ENCODE measurements at regions not wholly inside any gene's neighbourhood (a gene's known extent, or its start where the extent isn't known, plus 50 kb on each side); places are given as distances from the start of the nearest gene placed in this dataset.

DNA sequence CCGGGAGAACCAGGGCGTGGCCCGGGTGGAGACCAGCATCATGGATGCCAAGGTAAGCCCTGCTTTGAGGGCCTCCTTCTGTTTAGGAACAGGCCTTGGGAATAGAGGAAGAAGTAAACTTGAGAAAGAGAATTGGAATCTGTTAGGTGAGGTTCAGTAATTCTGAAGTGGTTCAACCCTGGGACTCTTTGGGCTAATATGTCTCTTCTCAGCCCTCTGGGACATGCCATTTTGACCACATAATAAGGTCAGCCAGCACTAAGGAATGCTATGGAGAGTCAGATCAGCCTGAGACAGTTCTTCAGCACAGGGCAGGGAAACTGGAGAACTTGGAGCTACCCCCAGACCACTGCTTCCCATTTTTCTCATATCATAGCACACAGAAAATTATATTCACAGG, 63.3 kb upstream of the PRPS1 start:
- TF ChIP-seq JUND (IDR thresholded peaks at IDR 0.05; ENCODE audit: low read depth) = no peak
- in situ Hi-C loops (cut with HindIII; ENCODE audit: low pct_unique_long_range_greater_than_20kb, low sequenced_read_pairs) = no loop called here
- DNase-seq (ENCODE audit: low read depth in 1 of 2, low spot score in 1 of 2) = no peak

DNA sequence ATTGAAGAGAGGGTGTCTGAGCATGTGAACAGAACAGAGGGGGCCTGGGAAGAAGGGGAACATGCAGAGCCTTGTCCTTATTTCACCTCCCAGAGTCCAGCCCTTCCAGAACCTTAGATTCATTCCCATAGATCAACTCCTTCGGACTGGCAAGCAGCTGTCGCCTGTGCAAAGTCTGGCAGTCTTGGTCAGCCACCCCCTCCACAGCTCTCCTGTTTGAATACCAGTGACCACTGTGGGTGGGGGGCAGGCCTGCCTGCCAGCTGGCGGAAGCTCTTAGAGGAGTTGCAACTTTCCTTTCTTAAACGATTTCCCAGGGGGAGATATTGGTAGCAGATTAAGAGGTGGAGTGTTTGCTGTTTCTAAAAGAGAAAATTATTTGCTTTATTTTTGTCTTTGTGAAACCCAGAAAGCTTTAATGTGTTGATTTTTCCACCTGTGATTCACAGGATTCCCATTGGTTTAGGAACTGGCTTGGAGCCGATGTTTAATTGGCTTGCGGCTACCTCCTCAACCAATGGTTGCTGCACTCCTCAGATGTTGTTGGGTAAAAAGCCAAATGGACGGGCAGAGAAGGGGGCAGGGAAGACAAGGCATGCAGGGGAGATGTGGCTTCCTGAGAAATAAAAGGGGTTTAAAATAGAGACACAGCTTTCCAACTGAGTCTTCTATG, 62.2 kb upstream of the PRPS1 start:
- peak; percentile 20 to 57 for DNase-seq (ENCODE audit: low read depth in 1 of 2, low spot score in 1 of 2)
- in situ Hi-C loops (cut with HindIII; ENCODE audit: low pct_unique_long_range_greater_than_20kb, low sequenced_read_pairs) = no loop called here
- TF ChIP-seq JUND (IDR thresholded peaks at IDR 0.05; ENCODE audit: low read depth) = no peak

DNA sequence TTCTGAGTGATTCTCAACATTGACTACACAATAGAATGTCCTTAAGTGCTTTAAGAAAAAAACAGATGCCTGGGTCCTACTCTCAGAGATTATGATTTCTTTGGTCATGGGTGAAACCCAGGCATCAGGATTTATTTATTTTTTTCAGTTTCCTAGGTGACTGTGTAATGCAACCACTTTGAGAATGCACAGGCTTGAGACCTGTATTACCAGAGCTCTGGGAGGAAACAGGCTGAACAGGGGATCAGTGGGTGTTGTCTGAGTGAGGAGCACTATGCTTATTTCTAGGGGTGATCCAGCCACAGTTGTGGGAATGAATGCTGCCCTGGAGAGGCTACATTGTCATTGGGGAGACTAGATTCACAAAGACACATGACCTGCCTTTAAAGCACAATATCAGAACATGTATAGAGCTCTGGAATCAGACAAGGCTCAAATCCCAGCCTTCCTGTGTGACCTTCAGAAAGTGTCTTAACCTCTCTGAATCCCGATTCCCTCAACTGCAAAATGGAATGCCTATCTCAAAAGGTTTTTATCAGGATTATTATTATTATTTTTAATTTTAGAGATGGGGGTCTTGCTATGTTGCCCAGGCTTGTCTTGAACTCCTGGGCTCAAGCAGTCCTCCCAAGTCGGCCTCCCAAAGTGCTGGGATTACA, 61.6 kb upstream of the PRPS1 start:
- in situ Hi-C loops (cut with HindIII; ENCODE audit: low pct_unique_long_range_greater_than_20kb, low sequenced_read_pairs) = no loop called here
- DNase-seq (ENCODE audit: low read depth in 1 of 2, low spot score in 1 of 2) = no peak
- no peak for TF ChIP-seq JUND (IDR thresholded peaks at IDR 0.05; ENCODE audit: low read depth)

DNA sequence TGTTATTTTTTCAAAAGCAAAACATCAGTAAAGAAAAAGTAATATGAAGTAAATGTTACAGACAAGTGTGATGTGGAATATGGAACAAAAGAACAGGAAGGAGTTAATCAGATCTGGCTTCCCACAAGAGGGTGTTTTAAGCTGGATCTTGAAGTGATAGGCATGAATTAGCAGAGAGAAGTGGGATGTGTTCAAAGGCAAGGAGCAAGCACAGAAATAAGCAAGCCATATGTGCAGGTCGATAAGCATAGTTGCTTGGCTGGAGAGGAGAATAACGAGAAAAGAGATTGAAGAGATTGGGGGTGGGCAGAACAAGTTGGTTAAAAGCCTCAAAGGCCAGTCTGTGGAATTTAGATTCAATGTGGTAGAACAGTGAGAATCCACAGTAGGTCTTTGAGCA, 60.9 kb upstream of the PRPS1 start:
- no peak for DNase-seq (ENCODE audit: low read depth in 1 of 2, low spot score in 1 of 2)
- in situ Hi-C loops (cut with HindIII; ENCODE audit: low pct_unique_long_range_greater_than_20kb, low sequenced_read_pairs) = no loop called here
- TF ChIP-seq JUND (IDR thresholded peaks at IDR 0.05; ENCODE audit: low read depth) = no peak

DNA sequence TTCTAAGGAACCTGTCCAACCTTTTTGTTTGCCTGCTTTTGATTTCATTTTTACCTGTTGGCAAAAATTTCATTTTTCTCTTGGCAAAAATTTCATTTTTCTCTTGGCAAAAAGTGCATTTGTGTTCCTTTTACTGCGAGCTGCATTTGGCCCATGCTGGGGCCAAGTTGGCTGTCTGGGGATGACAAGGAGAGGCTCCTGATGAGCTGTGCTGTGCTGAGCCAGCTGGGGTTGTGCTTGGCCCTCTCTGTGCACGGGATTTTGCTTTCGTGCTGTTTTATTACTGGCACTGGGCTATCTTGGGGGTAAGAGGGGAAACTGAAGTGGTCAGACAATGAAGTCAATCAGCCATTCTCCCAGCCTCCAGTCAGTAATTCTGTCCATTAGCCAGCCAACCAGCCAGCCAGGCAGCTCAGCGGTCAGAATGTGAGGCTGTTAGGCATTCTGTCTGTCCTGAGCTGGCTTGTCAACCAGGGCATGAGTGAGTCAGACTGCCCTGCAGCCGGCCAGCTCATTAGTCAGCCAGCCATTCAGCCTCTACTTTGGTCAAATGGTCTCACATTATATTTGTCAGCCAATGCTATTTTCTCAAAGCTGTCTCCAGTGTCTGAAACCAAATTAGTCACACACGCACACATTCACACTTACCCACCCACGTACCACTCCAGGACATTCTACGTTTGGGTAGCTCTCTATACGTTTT, 56.9 kb upstream of the PRPS1 start:
- DNase-seq (ENCODE audit: low read depth in 1 of 2, low spot score in 1 of 2) = no peak
- no peak for TF ChIP-seq JUND (IDR thresholded peaks at IDR 0.05; ENCODE audit: low read depth)
- in situ Hi-C loops (cut with HindIII; ENCODE audit: low pct_unique_long_range_greater_than_20kb, low sequenced_read_pairs) = no loop called here

DNA sequence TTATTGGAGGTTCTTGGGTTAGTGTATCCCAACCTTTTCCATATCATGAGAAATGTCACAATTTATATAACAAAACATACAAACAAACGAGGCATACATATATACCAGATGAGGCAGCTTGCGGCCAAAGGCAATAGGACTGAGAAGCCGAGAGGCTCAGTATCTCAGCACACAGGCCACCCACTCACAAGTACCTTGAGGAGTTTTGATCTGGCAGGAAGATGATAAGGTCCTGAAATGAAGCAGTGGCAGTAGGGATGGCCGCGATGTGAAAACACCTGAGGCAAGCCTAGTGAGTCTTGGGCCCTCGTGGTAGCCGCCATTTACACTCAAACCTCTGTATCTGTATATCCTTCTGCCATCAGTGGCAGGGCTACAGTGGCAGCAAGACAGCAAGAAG, 55.3 kb upstream of the PRPS1 start:
- TF ChIP-seq JUND (IDR thresholded peaks at IDR 0.05; ENCODE audit: low read depth) = no peak
- in situ Hi-C loops (cut with HindIII; ENCODE audit: low pct_unique_long_range_greater_than_20kb, low sequenced_read_pairs) = no loop called here
- no peak for DNase-seq (ENCODE audit: low read depth in 1 of 2, low spot score in 1 of 2)

DNA sequence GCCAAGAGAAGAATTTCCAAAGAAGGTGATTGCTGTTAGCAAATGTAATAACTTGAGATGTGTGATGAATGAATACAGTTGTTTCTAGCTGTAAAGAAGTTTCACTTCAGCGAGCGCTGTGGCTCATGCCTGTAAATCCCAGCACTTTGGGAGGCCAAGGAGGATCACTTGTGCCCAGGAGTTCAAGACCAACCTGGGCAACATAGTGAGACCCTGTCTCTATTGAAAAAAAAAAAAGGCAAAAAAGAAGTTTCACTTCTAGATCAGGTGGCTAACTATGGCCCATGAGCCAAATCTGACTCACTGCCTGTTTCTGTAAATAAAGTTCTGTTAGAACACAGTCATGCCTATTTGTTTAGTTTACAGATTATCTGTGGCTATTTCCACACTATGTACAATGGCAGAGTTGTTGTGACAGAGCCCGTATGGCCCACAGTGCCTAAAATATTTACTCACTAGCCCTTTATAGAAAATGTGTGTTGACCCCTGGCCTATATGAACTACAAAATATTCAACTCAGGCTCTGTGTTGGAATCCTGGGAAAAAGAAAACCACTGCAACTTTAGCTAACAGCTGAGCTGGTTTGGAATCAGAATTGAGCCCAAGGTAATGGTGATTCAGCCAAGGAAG, 54.1 kb upstream of the PRPS1 start:
- TF ChIP-seq JUND (IDR thresholded peaks at IDR 0.05; ENCODE audit: low read depth) = no peak
- DNase-seq (ENCODE audit: low read depth in 1 of 2, low spot score in 1 of 2) = no peak
- in situ Hi-C loops (cut with HindIII; ENCODE audit: low pct_unique_long_range_greater_than_20kb, low sequenced_read_pairs) = no loop called here

DNA sequence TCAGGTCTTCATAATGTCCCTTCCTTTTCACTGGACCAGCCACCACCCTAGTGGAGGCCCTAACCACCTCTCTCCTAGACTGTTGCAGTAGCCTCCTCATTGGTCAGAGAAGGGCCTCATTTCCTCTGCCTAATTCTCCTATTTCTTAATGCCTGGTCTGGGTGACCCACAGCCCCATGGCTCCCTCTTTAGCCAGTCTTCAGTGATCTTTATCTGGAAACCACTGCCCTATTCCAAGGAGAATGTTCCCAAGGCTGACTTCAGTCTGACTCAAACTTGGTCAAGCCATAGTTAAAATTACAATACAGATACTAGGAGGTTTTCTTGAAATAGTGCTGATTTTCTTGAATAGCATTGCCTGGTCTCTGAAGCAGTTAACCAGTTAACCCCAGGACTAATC, 53.6 kb upstream of the PRPS1 start:
- in situ Hi-C loops (cut with HindIII; ENCODE audit: low pct_unique_long_range_greater_than_20kb, low sequenced_read_pairs) = no loop called here
- no peak for DNase-seq (ENCODE audit: low read depth in 1 of 2, low spot score in 1 of 2)
- no peak for TF ChIP-seq JUND (IDR thresholded peaks at IDR 0.05; ENCODE audit: low read depth)

DNA sequence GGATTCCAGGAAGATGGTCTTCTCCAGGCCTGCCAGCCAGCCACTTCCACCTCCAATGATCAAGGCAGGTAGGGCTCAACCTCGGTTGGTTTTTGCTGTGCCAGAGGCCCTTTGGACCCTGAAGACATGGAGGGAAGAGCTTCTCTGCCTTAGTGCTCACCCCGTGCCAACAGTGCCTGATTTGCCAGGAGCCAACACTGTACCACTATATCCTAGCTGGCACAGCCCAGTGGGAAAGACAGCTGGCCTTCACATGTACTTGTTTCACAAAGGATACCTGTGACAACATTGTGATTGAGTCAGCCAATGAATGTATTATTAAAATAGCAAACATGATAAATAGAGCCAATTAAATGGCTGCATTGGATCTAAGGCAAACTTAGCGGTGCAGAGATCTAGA, 51.9 kb upstream of the PRPS1 start:
- in situ Hi-C loops (cut with HindIII; ENCODE audit: low pct_unique_long_range_greater_than_20kb, low sequenced_read_pairs) = no loop called here
- no peak for TF ChIP-seq JUND (IDR thresholded peaks at IDR 0.05; ENCODE audit: low read depth)
- no peak for DNase-seq (ENCODE audit: low read depth in 1 of 2, low spot score in 1 of 2)

DNA sequence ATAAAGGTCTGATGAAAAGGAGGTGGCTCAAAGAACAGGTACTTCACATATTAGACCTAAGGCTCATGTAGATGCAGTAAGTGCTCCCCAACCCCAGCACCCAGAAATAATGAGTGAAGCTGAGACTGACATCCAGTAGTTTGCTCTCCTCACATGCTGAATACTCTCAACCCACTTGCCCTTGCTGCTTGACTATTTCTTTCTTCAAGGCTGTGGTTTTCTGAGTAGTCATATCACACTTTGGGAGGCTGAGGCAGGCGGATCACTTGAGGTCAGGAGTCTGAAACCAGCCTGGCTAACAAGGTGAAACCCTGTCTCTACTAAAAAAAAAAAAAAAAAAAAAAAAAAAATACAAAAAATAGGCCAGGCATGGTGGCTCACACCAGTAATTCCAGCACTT, 51.5 kb upstream of the PRPS1 start:
- no peak for DNase-seq (ENCODE audit: low read depth in 1 of 2, low spot score in 1 of 2)
- in situ Hi-C loops (cut with HindIII; ENCODE audit: low pct_unique_long_range_greater_than_20kb, low sequenced_read_pairs) = no loop called here
- no peak for TF ChIP-seq JUND (IDR thresholded peaks at IDR 0.05; ENCODE audit: low read depth)

DNA sequence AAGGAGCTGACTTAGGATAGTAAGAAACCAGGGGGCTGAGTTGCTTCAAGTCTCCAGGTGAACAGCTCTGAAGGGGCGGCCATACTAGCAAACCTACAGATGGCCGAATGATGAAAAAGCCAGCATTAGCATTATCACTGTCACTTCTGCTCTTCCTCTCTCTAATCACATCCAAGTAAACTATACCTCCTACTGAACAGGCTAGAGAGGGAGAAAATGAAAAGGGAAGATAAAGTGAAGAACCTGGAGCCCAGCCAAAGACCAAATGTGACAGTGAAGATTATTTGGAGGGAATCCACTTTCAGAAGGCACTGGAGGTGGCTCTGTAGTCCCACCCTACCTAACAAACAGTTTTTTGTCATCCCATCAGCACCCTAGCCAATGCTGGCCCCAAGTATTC, 50.4 kb upstream of the PRPS1 start:
- no peak for DNase-seq (ENCODE audit: low read depth in 1 of 2, low spot score in 1 of 2)
- no peak for TF ChIP-seq JUND (IDR thresholded peaks at IDR 0.05; ENCODE audit: low read depth)
- in situ Hi-C loops (cut with HindIII; ENCODE audit: low pct_unique_long_range_greater_than_20kb, low sequenced_read_pairs) = no loop called here
